ENCODE measurements at regions not wholly inside any gene's neighbourhood (a gene's known extent, or its start where the extent isn't known, plus 50 kb on each side); places are given as distances from the start of the nearest gene placed in this dataset.

DNA sequence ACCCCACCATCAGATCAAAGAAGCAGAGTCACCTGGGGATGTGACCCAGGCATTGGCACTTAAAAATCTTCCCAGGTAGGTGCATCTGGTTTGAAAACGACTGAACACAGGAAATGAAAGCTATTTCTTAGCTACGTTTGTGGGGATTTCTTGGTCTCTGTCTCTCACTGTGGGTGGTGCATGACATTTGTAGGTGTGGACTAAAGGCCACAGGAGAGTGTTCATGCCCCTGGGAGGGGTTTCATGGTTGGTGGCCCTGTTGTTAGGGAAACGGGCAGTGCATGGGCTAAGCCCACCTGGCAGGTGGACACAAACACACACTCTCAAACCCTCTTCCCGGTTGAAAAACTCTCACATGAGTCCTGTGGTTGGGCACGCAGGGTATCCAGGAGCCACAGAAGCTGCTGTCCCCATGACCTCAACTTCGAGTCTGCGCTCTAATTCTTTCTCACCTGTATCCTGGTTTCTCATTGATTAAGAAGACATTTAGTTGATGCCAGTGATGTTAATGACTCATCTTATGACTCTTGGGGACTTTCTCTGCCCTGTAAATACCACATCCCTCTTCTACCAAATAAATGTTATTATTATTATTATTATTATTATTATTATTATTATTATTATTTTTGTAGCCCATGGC is 119.4 kb downstream of the MRPS6 start:
- TF ChIP-seq, protein P1, sequence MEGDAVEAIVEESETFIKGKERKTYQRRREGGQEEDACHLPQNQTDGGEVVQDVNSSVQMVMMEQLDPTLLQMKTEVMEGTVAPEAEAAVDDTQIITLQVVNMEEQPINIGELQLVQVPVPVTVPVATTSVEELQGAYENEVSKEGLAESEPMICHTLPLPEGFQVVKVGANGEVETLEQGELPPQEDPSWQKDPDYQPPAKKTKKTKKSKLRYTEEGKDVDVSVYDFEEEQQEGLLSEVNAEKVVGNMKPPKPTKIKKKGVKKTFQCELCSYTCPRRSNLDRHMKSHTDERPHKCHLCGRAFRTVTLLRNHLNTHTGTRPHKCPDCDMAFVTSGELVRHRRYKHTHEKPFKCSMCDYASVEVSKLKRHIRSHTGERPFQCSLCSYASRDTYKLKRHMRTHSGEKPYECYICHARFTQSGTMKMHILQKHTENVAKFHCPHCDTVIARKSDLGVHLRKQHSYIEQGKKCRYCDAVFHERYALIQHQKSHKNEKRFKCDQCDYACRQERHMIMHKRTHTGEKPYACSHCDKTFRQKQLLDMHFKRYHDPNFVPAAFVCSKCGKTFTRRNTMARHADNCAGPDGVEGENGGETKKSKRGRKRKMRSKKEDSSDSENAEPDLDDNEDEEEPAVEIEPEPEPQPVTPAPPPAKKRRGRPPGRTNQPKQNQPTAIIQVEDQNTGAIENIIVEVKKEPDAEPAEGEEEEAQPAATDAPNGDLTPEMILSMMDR (IDR thresholded peaks at IDR 0.05; ENCODE audit: insufficient read depth, low read length), result no peak

DNA sequence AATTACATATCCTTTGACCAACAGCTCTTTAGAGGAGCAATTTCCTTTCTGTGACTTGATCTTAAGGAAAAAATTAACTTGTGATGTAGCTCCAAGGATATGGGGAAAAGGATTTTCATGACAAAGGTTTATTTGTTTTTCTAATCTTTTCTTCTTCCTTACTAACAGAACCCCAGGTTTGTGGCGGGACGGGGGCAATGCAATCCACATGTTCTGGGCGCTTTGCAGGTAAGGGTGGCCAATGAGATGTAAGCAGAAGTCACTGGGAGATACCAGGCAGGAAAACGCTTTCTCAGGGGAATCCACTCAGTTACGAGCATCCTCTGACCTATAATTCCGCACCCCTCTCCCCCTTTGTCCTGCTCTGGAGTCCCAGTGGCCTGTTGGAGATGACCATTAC is 122.0 kb downstream of the MRPS6 start:
- TF ChIP-seq, protein P1 (IDR thresholded peaks at IDR 0.05; ENCODE audit: insufficient read depth, low read length), result no peak
- DNase-seq (ENCODE audit: low read depth), result no peak
- no peak overlapping the region for H3K4me3 ChIP-seq (ENCODE audit: low read depth, low read length)

More for the DNA sequence above, 119.4 kb downstream of the MRPS6 start:
- H3K4me3 ChIP-seq (ENCODE audit: low read depth, low read length), result no peak overlapping the region
- no peak for DNase-seq (ENCODE audit: low read depth)

DNA sequence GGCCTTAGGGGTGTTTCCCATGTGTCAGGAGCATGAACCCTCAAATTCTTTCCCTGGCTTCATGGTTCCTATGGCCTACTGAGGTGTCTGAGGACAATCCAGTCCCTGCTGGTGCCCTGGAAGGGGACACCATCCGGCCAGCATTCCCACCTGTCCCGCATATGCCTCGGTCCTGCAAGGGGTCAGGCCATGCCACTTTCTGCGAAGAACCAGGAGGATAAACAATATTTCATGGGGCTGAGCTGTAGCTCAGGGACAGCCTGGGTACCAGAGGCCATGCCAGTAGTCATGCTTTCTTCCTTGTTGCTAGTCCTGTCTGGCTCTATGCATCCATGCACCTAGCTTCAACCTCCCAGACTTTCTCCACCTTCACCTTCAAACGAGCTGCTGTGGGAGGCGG is 123.6 kb downstream of the MRPS6 start:
- no peak for DNase-seq (ENCODE audit: low read depth)
- TF ChIP-seq, protein P1 (IDR thresholded peaks at IDR 0.05; ENCODE audit: insufficient read depth, low read length), result no peak
- no peak overlapping the region for H3K4me3 ChIP-seq (ENCODE audit: low read depth, low read length)

DNA sequence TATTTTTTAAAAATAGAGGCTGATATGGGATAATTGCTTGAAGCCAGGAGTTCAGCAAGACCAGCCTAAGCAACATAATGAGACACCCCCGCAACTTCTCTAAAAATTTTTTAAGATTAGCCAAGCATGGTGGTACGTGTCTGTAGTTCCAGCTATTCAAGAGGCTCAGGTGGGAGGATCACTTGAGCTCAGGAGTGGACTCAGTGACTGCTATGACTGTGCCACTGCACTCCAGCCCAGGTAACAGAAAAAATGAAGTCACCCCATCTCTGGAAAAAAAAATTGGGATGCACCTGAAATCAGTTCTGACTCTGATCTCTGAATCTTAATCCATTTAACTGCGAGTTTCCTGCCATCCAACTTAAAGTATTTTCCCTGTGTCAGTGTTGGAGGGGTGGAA is 124.2 kb downstream of the MRPS6 start:
- TF ChIP-seq, protein P1 (IDR thresholded peaks at IDR 0.05; ENCODE audit: insufficient read depth, low read length), result no peak
- H3K4me3 ChIP-seq (ENCODE audit: low read depth, low read length), result no peak overlapping the region
- no peak for DNase-seq (ENCODE audit: low read depth)

DNA sequence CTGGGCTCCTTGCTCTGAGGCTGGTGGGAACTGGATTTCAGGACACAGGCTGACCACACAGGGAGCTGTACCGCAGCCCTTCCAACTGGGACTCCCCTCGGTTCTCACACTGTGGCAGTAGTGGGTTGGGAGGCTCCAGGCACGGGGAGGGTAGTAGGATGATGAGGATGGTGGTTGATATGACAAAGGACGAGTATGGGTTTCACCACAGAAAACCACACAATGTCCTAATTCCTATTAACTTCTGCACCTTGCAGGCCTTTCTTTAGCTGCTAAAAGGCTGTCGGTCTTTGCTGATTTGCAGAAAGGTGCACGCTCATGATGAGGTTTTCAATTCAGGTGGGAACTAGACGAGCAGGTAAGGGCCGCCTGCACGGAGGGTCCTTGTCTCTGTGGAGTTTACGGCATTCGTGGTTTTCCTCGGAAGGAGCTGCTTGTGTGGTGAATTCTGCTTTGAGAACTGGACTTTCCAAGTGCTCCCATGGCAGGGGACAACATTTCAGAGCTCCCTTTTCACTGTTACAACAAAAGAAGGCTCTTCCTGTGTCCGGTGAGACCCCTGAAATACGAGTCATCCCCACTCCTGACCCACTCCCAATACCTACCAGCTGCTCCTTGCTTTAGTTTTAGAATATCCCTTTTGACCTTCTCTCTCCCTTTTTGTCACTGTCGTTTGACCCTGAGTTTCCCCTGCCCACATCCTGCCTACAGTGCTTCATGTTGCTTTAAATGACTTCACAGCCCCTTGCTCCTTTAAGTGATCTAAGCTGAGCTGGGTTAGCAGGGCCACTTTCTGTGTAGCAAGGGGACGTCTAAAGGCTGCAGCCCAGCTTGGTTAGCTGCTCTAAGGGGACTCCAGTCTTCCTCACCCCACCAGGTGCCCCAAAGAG is 125.1 kb downstream of the MRPS6 start:
- DNase-seq (ENCODE audit: low read depth), result no peak
- TF ChIP-seq, protein P1 (IDR thresholded peaks at IDR 0.05; ENCODE audit: insufficient read depth, low read length), result no peak
- no peak overlapping the region for H3K4me3 ChIP-seq (ENCODE audit: low read depth, low read length)

DNA sequence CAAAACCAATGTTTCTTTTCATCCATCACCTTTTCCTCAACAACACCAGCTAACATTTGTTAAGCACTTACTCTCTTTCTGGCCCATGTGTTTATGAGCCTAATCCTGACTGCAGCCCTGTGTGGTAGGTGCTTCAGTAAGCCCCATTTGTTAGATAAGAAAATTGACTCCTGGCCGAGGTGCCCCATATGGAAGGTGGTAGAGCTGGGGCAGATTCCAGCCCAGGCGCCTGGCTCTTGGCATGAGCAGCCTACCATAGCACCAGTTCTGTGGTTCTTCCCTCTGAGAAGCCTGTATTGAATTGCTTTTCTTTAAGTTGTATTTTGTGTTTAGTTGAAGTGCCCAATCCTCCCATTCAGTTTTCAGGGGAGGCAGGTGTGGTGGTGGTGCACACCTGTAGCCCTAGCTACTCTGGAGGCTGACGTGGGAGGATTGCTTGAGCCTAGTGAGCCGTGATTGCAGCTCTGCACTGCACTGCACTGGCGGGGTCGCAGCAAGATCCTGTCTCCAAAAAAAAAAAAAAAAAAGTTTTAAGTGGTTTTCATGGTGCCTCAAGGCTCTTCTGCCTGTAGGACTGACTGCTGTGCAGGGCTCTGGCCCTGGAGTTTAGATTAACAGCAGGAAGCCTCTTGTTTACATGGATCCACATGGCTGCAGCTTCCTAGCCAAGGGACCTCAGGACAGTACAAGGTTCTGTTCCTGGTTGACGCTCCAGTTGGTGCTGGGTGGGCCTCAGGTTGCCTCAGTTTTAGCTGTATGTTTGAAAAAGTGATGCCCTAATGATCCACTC is 125.9 kb downstream of the MRPS6 start:
- TF ChIP-seq, protein P1 (IDR thresholded peaks at IDR 0.05; ENCODE audit: insufficient read depth, low read length), result no peak
- H3K4me3 ChIP-seq (ENCODE audit: low read depth, low read length), result no peak overlapping the region
- no peak for DNase-seq (ENCODE audit: low read depth)

Measured in fibroblast of the aortic adventitia (primary cell).